Endothelial cell (in vitro differentiated cells): ENCODE measurements at regions not wholly inside any gene's neighbourhood (a gene's known extent, or its start where the extent isn't known, plus 50 kb on each side); places are given as distances from the start of the nearest gene placed in this dataset.

ENCODE experiments used
- DNase-seq: peaks from one replicate; pipeline ENCODE4 v3.0.0; 2021; ENCODE audit warnings: low spot score
- H3K27ac Mint-ChIP-seq: one replicate; pipeline ENCODE4 v1.8.0; 2021; ENCODE audit warnings: mixed read lengths, inconsistent platforms; ENCODE audit not compliant: unreplicated experiment
- H3K27me3 Mint-ChIP-seq: one replicate; pipeline ENCODE4 v1.8.0; 2021; ENCODE audit warnings: mild to moderate bottlenecking, moderate library complexity, mixed read lengths, inconsistent platforms; ENCODE audit not compliant: unreplicated experiment
- H3K36me3 Mint-ChIP-seq: one replicate; pipeline ENCODE4 v1.8.0; 2021; ENCODE audit warnings: mild to moderate bottlenecking, low read depth, mixed read lengths, inconsistent platforms; ENCODE audit not compliant: unreplicated experiment
- H3K4me1 Mint-ChIP-seq: one replicate; pipeline ENCODE4 v1.8.0; 2021; ENCODE audit warnings: mild to moderate bottlenecking, mixed read lengths, inconsistent platforms; ENCODE audit not compliant: unreplicated experiment
- H3K4me3 Mint-ChIP-seq: one replicate; pipeline ENCODE4 v1.8.0; 2021; ENCODE audit warnings: mild to moderate bottlenecking, mixed read lengths, inconsistent platforms; ENCODE audit not compliant: unreplicated experiment
- H3K9me3 Mint-ChIP-seq: one replicate; pipeline ENCODE4 v1.8.0; 2021; ENCODE audit warnings: mixed read lengths, inconsistent platforms; ENCODE audit not compliant: unreplicated experiment
- CTCF ChIP-seq: fragments of 200-600 bp; sonication (generic); IDR thresholded peaks from one replicate; pipeline ENCODE4 v1.5.0; 2021; ENCODE audit warnings: antibody characterized with exemption; ENCODE audit not compliant: unreplicated experiment

- H3K4me1 Mint-ChIP-seq, result no peaks in the 10 kb centered on the region
- H3K36me3 Mint-ChIP-seq, result no peaks in the 10 kb centered on the region
- peaks cover 8% of the 10 kb centered on the region for H3K9me3 Mint-ChIP-seq
- DNase-seq, result no peak
- H3K4me3 Mint-ChIP-seq, result no peak overlapping the region
- no peak for TF ChIP-seq CTCF
- no peak overlapping the region for H3K27ac Mint-ChIP-seq
- H3K27me3 Mint-ChIP-seq, result peaks cover 3% of the 10 kb centered on the region
Observed at GRCh38 chr5:2461701-2462691, 289.5 kb downstream of the IRX2 start.

- no peak for DNase-seq
- no peak overlapping the region for H3K27ac Mint-ChIP-seq
- H3K27me3 Mint-ChIP-seq, result peaks cover 5% of the 10 kb centered on the region
- peaks cover 8% of the 10 kb centered on the region for H3K9me3 Mint-ChIP-seq
- no peaks in the 10 kb centered on the region for H3K4me1 Mint-ChIP-seq
- H3K36me3 Mint-ChIP-seq, result no peaks in the 10 kb centered on the region
- no peak for TF ChIP-seq CTCF
- no peak overlapping the region for H3K4me3 Mint-ChIP-seq
Observed at GRCh38 chr5:2460098-2460497, 291.4 kb downstream of the IRX2 start.

- Mint-ChIP-seq H3K4me3 (no peak overlapping the region), H3K27ac (no peak overlapping the region), H3K4me1 (no peaks in the 10 kb centered on the region), H3K36me3 (no peaks in the 10 kb centered on the region), H3K27me3 (peaks cover 5% of the 10 kb centered on the region), H3K9me3 (peaks cover 8% of the 10 kb centered on the region)
- no peak for TF ChIP-seq CTCF
- DNase-seq, result no peak
Observed at GRCh38 chr5:2459251-2459650, 292.2 kb downstream of the IRX2 start.

GRCh38 chr5:2455878-2456277 is 295.6 kb downstream of the IRX2 start:
- DNase-seq, result no peak
- Mint-ChIP-seq H3K4me3 (no peak overlapping the region), H3K36me3 (no peaks in the 10 kb centered on the region), H3K4me1 (no peaks in the 10 kb centered on the region), H3K9me3 (no peaks in the 10 kb centered on the region), H3K27me3 (peaks cover 1% of the 10 kb centered on the region), H3K27ac (no peak overlapping the region)
- TF ChIP-seq CTCF, result no peak

- H3K27me3 Mint-ChIP-seq, result peaks cover 3% of the 10 kb centered on the region
- TF ChIP-seq CTCF, result no peak
- no peaks in the 10 kb centered on the region for H3K4me1 Mint-ChIP-seq
- H3K4me3 Mint-ChIP-seq, result no peak overlapping the region
- no peak overlapping the region for H3K27ac Mint-ChIP-seq
- no peaks in the 10 kb centered on the region for H3K9me3 Mint-ChIP-seq
- H3K36me3 Mint-ChIP-seq, result no peaks in the 10 kb centered on the region
- DNase-seq, result no peak
Observed at GRCh38 chr5:2454876-2455275, 296.6 kb downstream of the IRX2 start.
